ENCODE measurements at regions not wholly inside any gene's neighbourhood (a gene's known extent, or its start where the extent isn't known, plus 50 kb on each side); places are given as distances from the start of the nearest gene placed in this dataset.

DNA sequence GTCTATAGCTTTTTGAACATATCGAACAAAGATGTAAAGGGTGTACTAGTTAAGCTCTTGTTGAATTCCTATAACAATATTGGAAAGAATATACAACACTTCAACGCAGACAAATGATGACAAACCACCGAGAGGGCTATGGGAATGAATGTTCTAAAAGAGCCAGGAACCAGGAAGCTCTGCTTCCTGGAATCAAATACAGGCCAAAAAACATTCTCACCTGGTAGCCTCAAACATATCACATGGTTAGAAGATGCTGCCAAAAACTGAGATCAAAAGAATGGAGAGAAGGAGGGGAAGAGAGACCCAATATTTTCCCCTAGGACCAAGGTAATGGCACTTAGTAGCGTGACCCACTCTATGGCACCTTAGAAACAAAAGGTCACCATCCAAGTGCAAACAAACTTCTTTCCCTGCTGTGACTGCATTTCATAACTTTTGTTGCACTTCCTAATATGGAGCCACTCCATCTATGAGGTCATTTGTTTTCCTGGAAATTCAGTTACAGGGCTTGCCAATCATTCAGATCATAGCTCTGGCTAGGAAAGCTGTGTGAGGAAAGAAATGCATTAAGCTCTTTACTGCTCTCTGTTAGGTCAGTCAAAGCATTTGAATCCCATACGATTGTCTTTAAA lies 199.2 kb upstream of the NT5E start:
- H3K9ac ChIP-seq (ENCODE audit: low read length) = no peak overlapping the region
- no peaks in the 10 kb centered on the region for H3K36me3 ChIP-seq (ENCODE audit: low read length)
- H3K79me2 ChIP-seq (ENCODE audit: insufficient read depth, low read length) = no peaks in the 10 kb centered on the region
- TF ChIP-seq, protein P1, sequence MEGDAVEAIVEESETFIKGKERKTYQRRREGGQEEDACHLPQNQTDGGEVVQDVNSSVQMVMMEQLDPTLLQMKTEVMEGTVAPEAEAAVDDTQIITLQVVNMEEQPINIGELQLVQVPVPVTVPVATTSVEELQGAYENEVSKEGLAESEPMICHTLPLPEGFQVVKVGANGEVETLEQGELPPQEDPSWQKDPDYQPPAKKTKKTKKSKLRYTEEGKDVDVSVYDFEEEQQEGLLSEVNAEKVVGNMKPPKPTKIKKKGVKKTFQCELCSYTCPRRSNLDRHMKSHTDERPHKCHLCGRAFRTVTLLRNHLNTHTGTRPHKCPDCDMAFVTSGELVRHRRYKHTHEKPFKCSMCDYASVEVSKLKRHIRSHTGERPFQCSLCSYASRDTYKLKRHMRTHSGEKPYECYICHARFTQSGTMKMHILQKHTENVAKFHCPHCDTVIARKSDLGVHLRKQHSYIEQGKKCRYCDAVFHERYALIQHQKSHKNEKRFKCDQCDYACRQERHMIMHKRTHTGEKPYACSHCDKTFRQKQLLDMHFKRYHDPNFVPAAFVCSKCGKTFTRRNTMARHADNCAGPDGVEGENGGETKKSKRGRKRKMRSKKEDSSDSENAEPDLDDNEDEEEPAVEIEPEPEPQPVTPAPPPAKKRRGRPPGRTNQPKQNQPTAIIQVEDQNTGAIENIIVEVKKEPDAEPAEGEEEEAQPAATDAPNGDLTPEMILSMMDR (IDR thresholded peaks at IDR 0.05; ENCODE audit: insufficient read depth, low read length, poor library complexity, severe bottlenecking) = no peak
- no peak for TF ChIP-seq EZH2phosphoT487 (conservative IDR thresholded peaks at IDR 0.05; ENCODE audit: low read length)
- H3K27ac ChIP-seq (ENCODE audit: low read depth, low read length) = no peak overlapping the region
- H3K27me3 ChIP-seq (ENCODE audit: low read length) = no peaks in the 10 kb centered on the region
- H3K4me3 ChIP-seq (ENCODE audit: insufficient read depth, low read length, poor library complexity, severe bottlenecking) = no peak overlapping the region
- H2AFZ ChIP-seq (ENCODE audit: low read depth, low read length, severe bottlenecking) = no peak overlapping the region
- H3F3A ChIP-seq (ENCODE audit: insufficient read depth) = no peaks in the 10 kb centered on the region
- H4K20me1 ChIP-seq (ENCODE audit: low read depth, low read length) = no peaks in the 10 kb centered on the region
- H3K9me3 ChIP-seq (ENCODE audit: insufficient read depth, low read length) = 0 out of 2 replicates have a peak, but pooled peaks cover 4% of the 10 kb centered on the region
- H3K9me2 ChIP-seq (replicated peaks; ENCODE audit: insufficient read depth, low read length) = no peaks in the 10 kb centered on the region
- H3K4me2 ChIP-seq (ENCODE audit: low read depth, low read length, poor library complexity, severe bottlenecking) = no peak overlapping the region

DNA sequence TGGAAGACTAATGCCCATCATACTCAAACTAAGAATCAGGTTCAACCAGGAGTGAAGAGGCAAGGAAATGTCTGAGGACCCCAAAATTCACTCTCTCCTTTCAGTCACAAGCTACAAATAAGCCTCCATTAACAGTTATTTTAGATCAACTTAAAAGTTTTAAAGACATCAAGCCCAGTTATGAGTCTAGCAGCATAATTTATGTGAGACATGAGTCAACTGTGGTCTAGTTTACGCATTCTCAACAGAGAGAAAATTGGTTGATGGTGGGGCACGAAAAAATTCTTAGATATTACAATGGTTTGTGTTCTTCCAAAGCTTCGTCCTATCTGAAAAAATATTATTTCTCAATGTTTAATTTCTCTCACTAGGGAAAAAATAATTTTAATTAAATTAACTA lies 204.9 kb upstream of the NT5E start:
- H3K36me3 ChIP-seq (ENCODE audit: low read length) = no peaks in the 10 kb centered on the region
- H3K27me3 ChIP-seq (ENCODE audit: low read length) = no peaks in the 10 kb centered on the region
- no peaks in the 10 kb centered on the region for H3K9me2 ChIP-seq (replicated peaks; ENCODE audit: insufficient read depth, low read length)
- no peaks in the 10 kb centered on the region for H3K9me3 ChIP-seq (ENCODE audit: insufficient read depth, low read length)
- H3F3A ChIP-seq (ENCODE audit: insufficient read depth) = no peaks in the 10 kb centered on the region
- H2AFZ ChIP-seq (ENCODE audit: low read depth, low read length, severe bottlenecking) = no peak overlapping the region
- H3K4me3 ChIP-seq (ENCODE audit: insufficient read depth, low read length, poor library complexity, severe bottlenecking) = no peak overlapping the region
- H3K79me2 ChIP-seq (ENCODE audit: insufficient read depth, low read length) = no peaks in the 10 kb centered on the region
- H4K20me1 ChIP-seq (ENCODE audit: low read depth, low read length) = no peaks in the 10 kb centered on the region
- no peak overlapping the region for H3K9ac ChIP-seq (ENCODE audit: low read length)
- TF ChIP-seq, protein P1 (IDR thresholded peaks at IDR 0.05; ENCODE audit: insufficient read depth, low read length, poor library complexity, severe bottlenecking) = no peak
- TF ChIP-seq EZH2phosphoT487 (conservative IDR thresholded peaks at IDR 0.05; ENCODE audit: low read length) = no peak
- H3K4me2 ChIP-seq (ENCODE audit: low read depth, low read length, poor library complexity, severe bottlenecking) = no peak overlapping the region
- no peak overlapping the region for H3K27ac ChIP-seq (ENCODE audit: low read depth, low read length)

DNA sequence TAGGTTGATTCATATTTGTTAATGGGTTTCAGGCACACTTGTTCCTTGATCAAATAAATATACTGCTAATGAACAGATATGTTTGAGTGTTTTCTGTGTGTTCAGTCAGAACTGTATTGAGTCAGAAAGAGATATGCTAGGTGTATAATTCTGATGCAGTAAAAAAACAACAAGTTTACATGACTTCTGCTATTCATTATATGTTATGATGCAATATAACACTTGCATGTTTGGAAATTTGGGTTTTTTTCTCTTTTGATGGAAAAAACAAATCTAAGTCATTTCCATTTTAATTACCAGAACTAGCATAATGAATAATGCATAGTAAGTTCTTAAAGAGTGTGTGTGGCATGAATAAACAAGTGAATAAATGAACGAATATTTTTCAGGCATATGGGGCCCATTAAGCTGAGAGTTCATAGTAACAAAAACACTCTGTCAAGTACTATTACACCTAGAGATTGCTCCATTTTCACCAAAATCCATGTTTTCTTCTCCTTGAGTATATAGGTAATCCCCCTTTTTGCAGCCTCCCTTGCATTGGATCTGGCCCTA lies 208.3 kb upstream of the NT5E start:
- Histone ChIP-seq H3K9ac (ENCODE audit: low read length) (no peak overlapping the region), H3K9me3 (ENCODE audit: insufficient read depth, low read length) (no peaks in the 10 kb centered on the region), H3F3A (ENCODE audit: insufficient read depth) (no peaks in the 10 kb centered on the region), H2AFZ (ENCODE audit: low read depth, low read length, severe bottlenecking) (no peak overlapping the region), H3K9me2 (replicated peaks; ENCODE audit: insufficient read depth, low read length) (no peaks in the 10 kb centered on the region), H3K4me2 (ENCODE audit: low read depth, low read length, poor library complexity, severe bottlenecking) (no peak overlapping the region), H3K27me3 (ENCODE audit: low read length) (no peaks in the 10 kb centered on the region), H3K36me3 (ENCODE audit: low read length) (no peaks in the 10 kb centered on the region), H3K4me3 (ENCODE audit: insufficient read depth, low read length, poor library complexity, severe bottlenecking) (no peak overlapping the region), H3K79me2 (ENCODE audit: insufficient read depth, low read length) (no peaks in the 10 kb centered on the region), H3K27ac (ENCODE audit: low read depth, low read length) (no peak overlapping the region), H4K20me1 (ENCODE audit: low read depth, low read length) (no peaks in the 10 kb centered on the region)
- TF ChIP-seq, protein P1 (IDR thresholded peaks at IDR 0.05; ENCODE audit: insufficient read depth, low read length, poor library complexity, severe bottlenecking) = no peak
- no peak for TF ChIP-seq EZH2phosphoT487 (conservative IDR thresholded peaks at IDR 0.05; ENCODE audit: low read length)
